ENCODE measurements at regions not wholly inside any gene's neighbourhood (a gene's known extent, or its start where the extent isn't known, plus 50 kb on each side); places are given as distances from the start of the nearest gene placed in this dataset.

DNA sequence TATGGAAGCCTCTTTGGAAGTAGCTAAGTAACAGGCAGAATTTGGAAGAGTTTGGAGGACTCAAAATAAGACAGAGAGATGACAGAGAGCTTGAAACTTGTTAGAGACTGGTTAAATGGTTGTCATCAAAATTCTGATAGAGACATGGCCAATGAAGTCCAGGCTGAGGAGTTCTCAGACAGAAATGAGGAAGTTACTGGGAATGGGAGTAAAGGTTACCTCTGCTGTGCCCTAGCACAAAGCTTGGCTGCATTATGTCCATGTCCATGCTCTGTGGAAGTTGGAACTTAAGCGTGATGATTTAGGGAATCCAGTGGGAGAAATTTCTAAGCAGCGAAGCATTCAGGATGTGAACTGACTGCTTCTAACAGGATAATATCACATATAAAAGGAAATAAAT is 146.2 kb upstream of the NDST4 start:
- TF ChIP-seq SIN3A (IDR thresholded peaks at IDR 0.05; ENCODE audit: borderline replicate concordance, low read depth, low read length) (no peak), RAD21 (IDR thresholded peaks at IDR 0.05; ENCODE audit: low read length) (no peak), NFIC (IDR thresholded peaks at IDR 0.05; ENCODE audit: borderline replicate concordance) (no peak), EZH2phosphoT487 (IDR thresholded peaks at IDR 0.05; ENCODE audit: borderline replicate concordance, low read depth) (no peak), RCOR1 (IDR thresholded peaks at IDR 0.05; ENCODE audit: low read length) (no peak), EP300 (IDR thresholded peaks at IDR 0.05; ENCODE audit: borderline replicate concordance in 1 of 2, low read depth in 1 of 2, low read length in 1 of 2) (no peak)
- TF ChIP-seq, protein P1, sequence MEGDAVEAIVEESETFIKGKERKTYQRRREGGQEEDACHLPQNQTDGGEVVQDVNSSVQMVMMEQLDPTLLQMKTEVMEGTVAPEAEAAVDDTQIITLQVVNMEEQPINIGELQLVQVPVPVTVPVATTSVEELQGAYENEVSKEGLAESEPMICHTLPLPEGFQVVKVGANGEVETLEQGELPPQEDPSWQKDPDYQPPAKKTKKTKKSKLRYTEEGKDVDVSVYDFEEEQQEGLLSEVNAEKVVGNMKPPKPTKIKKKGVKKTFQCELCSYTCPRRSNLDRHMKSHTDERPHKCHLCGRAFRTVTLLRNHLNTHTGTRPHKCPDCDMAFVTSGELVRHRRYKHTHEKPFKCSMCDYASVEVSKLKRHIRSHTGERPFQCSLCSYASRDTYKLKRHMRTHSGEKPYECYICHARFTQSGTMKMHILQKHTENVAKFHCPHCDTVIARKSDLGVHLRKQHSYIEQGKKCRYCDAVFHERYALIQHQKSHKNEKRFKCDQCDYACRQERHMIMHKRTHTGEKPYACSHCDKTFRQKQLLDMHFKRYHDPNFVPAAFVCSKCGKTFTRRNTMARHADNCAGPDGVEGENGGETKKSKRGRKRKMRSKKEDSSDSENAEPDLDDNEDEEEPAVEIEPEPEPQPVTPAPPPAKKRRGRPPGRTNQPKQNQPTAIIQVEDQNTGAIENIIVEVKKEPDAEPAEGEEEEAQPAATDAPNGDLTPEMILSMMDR (IDR thresholded peaks at IDR 0.05): no peak
- TF ChIP-seq, protein P2, sequence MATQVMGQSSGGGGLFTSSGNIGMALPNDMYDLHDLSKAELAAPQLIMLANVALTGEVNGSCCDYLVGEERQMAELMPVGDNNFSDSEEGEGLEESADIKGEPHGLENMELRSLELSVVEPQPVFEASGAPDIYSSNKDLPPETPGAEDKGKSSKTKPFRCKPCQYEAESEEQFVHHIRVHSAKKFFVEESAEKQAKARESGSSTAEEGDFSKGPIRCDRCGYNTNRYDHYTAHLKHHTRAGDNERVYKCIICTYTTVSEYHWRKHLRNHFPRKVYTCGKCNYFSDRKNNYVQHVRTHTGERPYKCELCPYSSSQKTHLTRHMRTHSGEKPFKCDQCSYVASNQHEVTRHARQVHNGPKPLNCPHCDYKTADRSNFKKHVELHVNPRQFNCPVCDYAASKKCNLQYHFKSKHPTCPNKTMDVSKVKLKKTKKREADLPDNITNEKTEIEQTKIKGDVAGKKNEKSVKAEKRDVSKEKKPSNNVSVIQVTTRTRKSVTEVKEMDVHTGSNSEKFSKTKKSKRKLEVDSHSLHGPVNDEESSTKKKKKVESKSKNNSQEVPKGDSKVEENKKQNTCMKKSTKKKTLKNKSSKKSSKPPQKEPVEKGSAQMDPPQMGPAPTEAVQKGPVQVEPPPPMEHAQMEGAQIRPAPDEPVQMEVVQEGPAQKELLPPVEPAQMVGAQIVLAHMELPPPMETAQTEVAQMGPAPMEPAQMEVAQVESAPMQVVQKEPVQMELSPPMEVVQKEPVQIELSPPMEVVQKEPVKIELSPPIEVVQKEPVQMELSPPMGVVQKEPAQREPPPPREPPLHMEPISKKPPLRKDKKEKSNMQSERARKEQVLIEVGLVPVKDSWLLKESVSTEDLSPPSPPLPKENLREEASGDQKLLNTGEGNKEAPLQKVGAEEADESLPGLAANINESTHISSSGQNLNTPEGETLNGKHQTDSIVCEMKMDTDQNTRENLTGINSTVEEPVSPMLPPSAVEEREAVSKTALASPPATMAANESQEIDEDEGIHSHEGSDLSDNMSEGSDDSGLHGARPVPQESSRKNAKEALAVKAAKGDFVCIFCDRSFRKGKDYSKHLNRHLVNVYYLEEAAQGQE (IDR thresholded peaks at IDR 0.05; ENCODE audit: low read depth, low read length): no peak
- TF ChIP-seq, protein P3, sequence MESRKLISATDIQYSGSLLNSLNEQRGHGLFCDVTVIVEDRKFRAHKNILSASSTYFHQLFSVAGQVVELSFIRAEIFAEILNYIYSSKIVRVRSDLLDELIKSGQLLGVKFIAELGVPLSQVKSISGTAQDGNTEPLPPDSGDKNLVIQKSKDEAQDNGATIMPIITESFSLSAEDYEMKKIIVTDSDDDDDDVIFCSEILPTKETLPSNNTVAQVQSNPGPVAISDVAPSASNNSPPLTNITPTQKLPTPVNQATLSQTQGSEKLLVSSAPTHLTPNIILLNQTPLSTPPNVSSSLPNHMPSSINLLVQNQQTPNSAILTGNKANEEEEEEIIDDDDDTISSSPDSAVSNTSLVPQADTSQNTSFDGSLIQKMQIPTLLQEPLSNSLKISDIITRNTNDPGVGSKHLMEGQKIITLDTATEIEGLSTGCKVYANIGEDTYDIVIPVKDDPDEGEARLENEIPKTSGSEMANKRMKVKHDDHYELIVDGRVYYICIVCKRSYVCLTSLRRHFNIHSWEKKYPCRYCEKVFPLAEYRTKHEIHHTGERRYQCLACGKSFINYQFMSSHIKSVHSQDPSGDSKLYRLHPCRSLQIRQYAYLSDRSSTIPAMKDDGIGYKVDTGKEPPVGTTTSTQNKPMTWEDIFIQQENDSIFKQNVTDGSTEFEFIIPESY (IDR thresholded peaks at IDR 0.05; ENCODE audit: borderline replicate concordance, low read depth): no peak
